Omental fat pad (tissue), 3 donors: ENCODE measurements at regions not wholly inside any gene's neighbourhood (a gene's known extent, or its start where the extent isn't known, plus 50 kb on each side); places are given as distances from the start of the nearest gene placed in this dataset.
"Not testable (repeated sequence)": the region's sequence is repeated elsewhere in the genome, so short reads cannot be mapped to it uniquely, and the experiment has no call there.

Experiments used
- ATAC-seq: fragments of 150-250 bp; one replicate; pipeline ENCODE4 v1.9.1; 2016; ENCODE audit warnings: mild to moderate bottlenecking, moderate library complexity; ENCODE audit not compliant: low FRiP score
- DNase-seq: peaks from one replicate; pipeline ENCODE4 v3.0.0-alpha.2; 2019; ENCODE audit warnings: low spot score
- CTCF ChIP-seq, 3 donors: fragments of 450-650 bp; IDR thresholded peaks; one replicate each; pipeline ENCODE4 v1.5.1; 2016 to 2017; ENCODE audit warnings: antibody characterized with exemption in 3 of 3, mild to moderate bottlenecking in 3 of 3, moderate library complexity in 2 of 3

DNA sequence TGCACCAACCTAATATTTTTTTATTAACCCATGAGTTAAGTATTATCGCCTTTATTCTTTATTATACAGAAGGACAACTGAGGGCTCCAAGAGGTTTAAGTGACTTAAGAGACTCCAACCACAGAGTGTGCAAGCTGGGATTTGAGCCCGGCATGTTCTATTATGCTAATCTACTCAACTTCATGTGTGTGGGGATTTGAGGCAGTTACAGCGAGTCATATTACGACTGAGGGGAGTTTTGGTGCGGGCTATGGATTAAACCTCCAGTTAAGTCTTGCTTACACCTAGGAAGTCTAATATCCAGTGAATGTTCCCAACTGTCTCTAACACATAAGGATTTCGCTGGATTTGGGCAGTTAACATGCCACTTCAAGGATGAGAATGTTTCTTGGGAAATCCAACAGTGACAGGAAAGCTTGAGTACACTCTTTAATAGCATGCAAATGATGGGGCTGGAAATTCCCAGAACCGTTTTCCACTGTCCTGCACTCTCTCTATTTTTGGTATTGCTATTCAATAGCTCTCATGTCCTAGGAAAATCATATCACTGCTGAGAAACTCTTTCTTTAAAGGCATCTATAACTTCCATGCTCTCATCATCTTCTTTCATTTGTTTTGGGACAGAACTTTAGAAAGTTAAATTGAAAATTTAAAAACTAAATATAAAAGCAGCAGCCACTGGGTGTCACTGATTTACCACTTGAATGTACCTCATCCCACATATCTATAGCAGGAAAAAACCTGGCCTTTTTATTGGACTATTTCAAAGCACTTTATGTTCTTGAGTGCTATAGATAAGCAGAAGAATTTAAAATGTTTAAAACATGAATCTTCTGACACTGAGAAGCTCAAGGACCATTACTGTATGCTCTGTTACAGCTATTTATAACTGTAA, 165.1 kb upstream of the TTC29 start:
- TF ChIP-seq CTCF (IDR thresholded peaks at IDR 0.05) = no peak
- no peak for ATAC-seq
- DNase-seq = no peak

DNA sequence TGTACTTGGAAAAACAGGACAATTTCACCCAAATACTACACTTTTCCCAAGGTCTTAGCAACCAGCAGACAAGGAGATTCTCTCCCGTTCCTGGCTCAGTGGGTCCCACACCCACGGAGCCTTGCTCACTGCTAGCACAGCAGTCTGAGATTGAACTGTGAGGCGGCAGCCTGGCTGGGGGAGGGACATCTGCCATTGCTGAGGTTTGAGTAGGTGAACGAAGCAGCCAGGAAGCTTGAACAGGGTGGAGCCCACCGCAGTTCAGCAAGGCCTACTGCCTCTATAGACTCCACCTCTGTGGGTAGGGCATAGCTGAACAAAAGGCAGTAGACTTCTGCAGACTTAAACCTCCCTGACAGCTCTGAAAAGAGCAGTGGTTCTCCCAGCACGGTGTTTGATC, 166.5 kb upstream of the TTC29 start:
- not testable (repeated sequence) for DNase-seq, ATAC-seq

- ATAC-seq = peak; percentile 89
- no peak for DNase-seq
- TF ChIP-seq CTCF (IDR thresholded peaks at IDR 0.05) = no peak
These were observed 171.8 kb upstream of the TTC29 start for GRCh38 chr4:147117431-147117830.

GRCh38 chr4:147118528-147118927, 172.9 kb upstream of the TTC29 start:
- ATAC-seq = peak; percentile 73

GRCh38 chr4:147122685-147123084, 177.0 kb upstream of the TTC29 start:
- TF ChIP-seq CTCF (IDR thresholded peaks at IDR 0.05) = no peak
- DNase-seq = no peak
- no peak for ATAC-seq

More at GRCh38 chr4:147118528-147118927, 172.9 kb upstream of the TTC29 start:
- TF ChIP-seq CTCF (IDR thresholded peaks at IDR 0.05) = no peak
- no peak for DNase-seq

GRCh38 chr4:147123146-147123545, 177.5 kb upstream of the TTC29 start:
- TF ChIP-seq CTCF (IDR thresholded peaks at IDR 0.05) = no peak
- DNase-seq = no peak
- no peak for ATAC-seq

GRCh38 chr4:147128787-147129186, 183.1 kb upstream of the TTC29 start:
- no peak for DNase-seq
- no peak for TF ChIP-seq CTCF (IDR thresholded peaks at IDR 0.05)
- no peak for ATAC-seq
